NCI-H128 (cell line): ENCODE measurements at regions not wholly inside any gene's neighbourhood (a gene's known extent, or its start where the extent isn't known, plus 50 kb on each side); places are given as distances from the start of the nearest gene placed in this dataset.
A peak's percentile ranks its signal among the peaks of the same experiment; 100 is the strongest.

Experiments used
- DNase-seq: peaks from one replicate; lab custom pipeline; 2025; ENCODE audit not compliant: unreplicated experiment; lab: John Stamatoyannopoulos, UW

- DNase-seq, result no peak
These were observed 284.2 kb downstream of the HACE1 start for GRCh38 chr6:104575536-104575935.

- no peak for DNase-seq
These were observed 285.5 kb downstream of the HACE1 start for GRCh38 chr6:104574135-104574750.

- no peak for DNase-seq
These were observed 286.4 kb downstream of the HACE1 start for GRCh38 chr6:104573350-104573749.

GRCh38 chr6:104572901-104573300 lies 286.8 kb downstream of the HACE1 start:
- no peak for DNase-seq

GRCh38 chr6:104566411-104566810 lies 293.3 kb downstream of the HACE1 start:
- no peak for DNase-seq

GRCh38 chr6:104563306-104563705 lies 296.4 kb downstream of the HACE1 start:
- DNase-seq, result no peak

- no peak for DNase-seq
These were observed 300.1 kb downstream of the HACE1 start for GRCh38 chr6:104559435-104560202.

GRCh38 chr6:104558746-104559145 lies 301.0 kb downstream of the HACE1 start:
- DNase-seq, result no peak

- DNase-seq, result no peak
These were observed 311.4 kb downstream of the HACE1 start for GRCh38 chr6:104548297-104548696.

- no peak for DNase-seq
These were observed 318.3 kb downstream of the HACE1 start for GRCh38 chr6:104541411-104541810.

- no peak for DNase-seq
These were observed 319.0 kb downstream of the HACE1 start for GRCh38 chr6:104540743-104541142.

GRCh38 chr6:104539173-104539572 lies 320.5 kb downstream of the HACE1 start:
- no peak for DNase-seq

- DNase-seq, result no peak
These were observed 321.8 kb downstream of the HACE1 start for GRCh38 chr6:104537872-104538271.

GRCh38 chr6:104537180-104537579 lies 322.5 kb downstream of the HACE1 start:
- DNase-seq, result no peak

- DNase-seq, result no peak
These were observed 327.3 kb downstream of the HACE1 start for GRCh38 chr6:104532462-104532861.

- no peak for DNase-seq
These were observed 328.1 kb downstream of the HACE1 start for GRCh38 chr6:104531646-104532045.

GRCh38 chr6:104527761-104528415 lies 331.8 kb downstream of the HACE1 start:
- no peak for DNase-seq

GRCh38 chr6:104527311-104527710 lies 332.4 kb downstream of the HACE1 start:
- DNase-seq, result no peak

- DNase-seq, result peak; percentile 38
These were observed 333.3 kb downstream of the HACE1 start for GRCh38 chr6:104526376-104526775.

- DNase-seq, result peak; percentile 48
These were observed 333.9 kb downstream of the HACE1 start for GRCh38 chr6:104525677-104526322.

- DNase-seq, result no peak
These were observed 337.2 kb downstream of the HACE1 start for GRCh38 chr6:104522533-104522932.

- no peak for DNase-seq
These were observed 338.5 kb downstream of the HACE1 start for GRCh38 chr6:104521176-104521575.
